Stimulated activated CD4-positive, alpha-beta T cell treated with anti-CD3 and anti-CD28 coated beads, Interleukin-1b, Interleukin-23, amount 100 ng/mL, for 4 hours (primary cell): ENCODE measurements at regions not wholly inside any gene's neighbourhood (a gene's known extent, or its start where the extent isn't known, plus 50 kb on each side); places are given as distances from the start of the nearest gene placed in this dataset.
A peak's percentile ranks its signal among the peaks of the same experiment; 100 is the strongest.

Experiments used
- DNase-seq, 2 donors: peaks; one replicate each; pipeline ENCODE4 v3.0.0-alpha.2; 2020; ENCODE audit warnings: low read depth in 2 of 2

GRCh38 chr3:102081572-102082289 lies 232.4 kb downstream of the NFKBIZ start:
- DNase-seq: no peak

- no peak for DNase-seq
Measured at GRCh38 chr3:102083473-102083872, 234.2 kb downstream of the NFKBIZ start.

DNA sequence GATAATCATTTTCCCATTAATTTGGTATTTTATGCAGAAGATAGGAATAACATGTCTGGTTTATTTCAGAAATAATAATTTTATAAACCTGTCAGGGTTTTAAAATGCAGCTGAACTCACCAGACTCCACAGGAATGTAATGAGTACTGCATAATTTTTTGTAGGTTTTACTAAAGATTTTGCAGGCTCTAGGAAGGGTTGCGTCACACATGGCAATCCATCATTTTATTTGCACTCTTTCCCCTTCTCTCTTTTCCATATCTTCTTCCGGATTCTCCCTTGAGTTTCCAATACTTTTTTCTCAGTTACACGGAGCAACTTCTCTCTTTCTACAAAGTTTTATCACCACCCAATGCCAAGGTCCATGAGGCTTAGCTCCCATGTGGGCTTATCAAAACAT lies 234.7 kb downstream of the NFKBIZ start:
- DNase-seq: no peak

- no peak for DNase-seq
Measured at GRCh38 chr3:102084704-102085103, 235.4 kb downstream of the NFKBIZ start.

- no peak for DNase-seq
Measured at GRCh38 chr3:102085431-102086176, 236.3 kb downstream of the NFKBIZ start.

DNA sequence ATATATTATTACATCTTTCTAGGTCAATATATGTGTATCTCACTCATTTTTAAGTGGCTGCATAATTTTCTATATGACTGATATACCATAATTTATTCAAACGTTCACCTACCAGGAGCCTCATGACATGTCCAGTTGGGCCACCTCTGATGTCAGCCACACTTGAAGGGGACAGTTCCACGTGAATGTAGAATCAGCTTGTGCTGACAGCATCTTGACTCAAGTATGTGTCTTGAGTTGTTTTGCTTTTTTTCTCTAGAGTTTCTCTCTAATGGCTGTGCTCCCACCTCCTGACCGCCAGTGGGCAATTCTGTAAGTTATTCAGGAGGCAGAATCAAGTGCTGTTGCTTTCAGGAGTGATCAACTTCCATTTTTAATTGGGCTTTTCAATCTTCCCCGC lies 237.9 kb downstream of the NFKBIZ start:
- DNase-seq: no peak

- no peak for DNase-seq
Measured at GRCh38 chr3:102089239-102089638, 239.9 kb downstream of the NFKBIZ start.

GRCh38 chr3:102089904-102090720 lies 240.8 kb downstream of the NFKBIZ start:
- DNase-seq: no peak

GRCh38 chr3:102090721-102091045 lies 241.4 kb downstream of the NFKBIZ start:
- DNase-seq: no peak

- no peak for DNase-seq
Measured at GRCh38 chr3:102091358-102091757, 242.0 kb downstream of the NFKBIZ start.

GRCh38 chr3:102092617-102093466 lies 243.5 kb downstream of the NFKBIZ start:
- DNase-seq: no peak

GRCh38 chr3:102094506-102094905 lies 245.2 kb downstream of the NFKBIZ start:
- no peak for DNase-seq

GRCh38 chr3:102095383-102095782 lies 246.1 kb downstream of the NFKBIZ start:
- DNase-seq: no peak

DNA sequence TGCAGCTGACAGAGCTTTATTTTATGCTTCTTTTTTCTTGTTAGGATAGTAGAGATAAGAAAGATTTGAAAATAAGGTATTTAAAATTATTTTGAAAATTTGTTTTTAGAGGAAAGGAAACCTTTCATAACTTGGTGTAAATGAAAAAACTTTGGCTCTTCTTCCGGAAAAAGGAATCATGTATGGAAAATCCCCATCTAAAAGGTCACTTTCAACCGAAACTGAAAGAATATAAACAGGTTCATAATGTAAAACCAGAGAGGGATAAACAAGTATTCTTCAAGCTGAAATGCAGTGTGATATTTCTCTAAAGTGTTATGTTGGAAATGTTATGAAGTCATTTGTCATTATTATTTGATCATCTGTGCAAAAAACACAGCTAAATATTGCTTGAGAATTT lies 246.8 kb downstream of the NFKBIZ start:
- DNase-seq: no peak

DNA sequence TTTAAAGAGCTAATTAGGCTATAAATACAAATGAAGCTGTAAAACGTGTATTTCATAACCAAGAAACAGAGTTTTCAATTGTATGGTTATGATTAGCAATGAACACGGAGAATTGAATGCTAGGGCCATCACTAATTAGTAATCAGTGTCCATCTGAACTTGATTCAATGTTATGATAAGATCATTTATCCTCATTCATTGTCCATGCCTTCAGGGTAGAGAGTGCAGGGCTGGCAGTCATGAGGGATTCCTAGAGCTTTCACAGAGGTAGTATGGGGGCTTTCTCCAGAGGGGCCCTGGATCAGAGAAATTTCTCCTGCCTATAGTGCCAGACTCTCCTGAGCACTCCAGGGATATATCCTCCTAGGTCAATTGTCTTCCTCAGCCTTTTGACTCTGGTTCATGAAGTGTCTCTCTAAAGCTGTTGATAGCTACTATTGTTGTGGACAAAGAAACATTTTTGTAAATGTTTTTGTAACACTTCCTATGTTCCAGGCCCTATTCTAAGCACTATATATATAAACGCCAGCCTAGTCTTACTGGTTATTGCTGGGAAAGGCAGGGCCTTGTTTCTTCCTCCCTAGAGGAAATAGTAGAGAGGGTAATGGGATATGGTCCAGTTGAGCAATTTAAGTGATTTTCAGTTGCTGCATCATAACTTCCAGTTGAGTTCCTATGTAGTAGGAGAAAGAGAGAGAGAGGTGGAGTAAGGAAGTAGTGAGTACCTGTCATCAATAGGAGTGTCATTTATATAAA lies 249.0 kb downstream of the NFKBIZ start:
- no peak for DNase-seq

DNA sequence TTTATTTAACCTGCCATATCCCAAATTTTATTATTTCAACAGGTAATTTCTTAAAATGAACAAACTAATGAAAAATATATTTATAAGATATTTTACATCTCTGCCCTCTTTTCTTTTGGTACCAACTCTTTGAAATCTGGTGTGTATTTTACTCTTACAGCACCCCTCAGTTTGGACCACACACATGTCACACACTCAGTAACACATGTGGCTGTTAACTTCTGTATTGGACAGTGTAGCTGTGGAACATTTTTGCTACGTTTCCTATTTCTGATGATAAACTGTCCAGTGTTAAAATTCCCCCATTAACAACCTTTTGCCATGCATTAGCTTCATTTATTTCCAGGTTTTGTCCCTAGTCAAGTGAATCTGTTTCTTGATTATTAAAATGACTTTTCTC lies 250.6 kb downstream of the NFKBIZ start:
- no peak for DNase-seq

GRCh38 chr3:102102394-102102793 lies 253.1 kb downstream of the NFKBIZ start:
- no peak for DNase-seq

GRCh38 chr3:102104033-102104432 lies 254.7 kb downstream of the NFKBIZ start:
- DNase-seq: no peak

GRCh38 chr3:102105193-102105592 lies 255.9 kb downstream of the NFKBIZ start:
- no peak for DNase-seq

- DNase-seq: peak in 1 of 2 donors; percentile 18
Measured at GRCh38 chr3:102106416-102107097, 257.2 kb downstream of the NFKBIZ start.
